Activated CD4-positive, alpha-beta T cell treated with anti-CD3 and anti-CD28 coated beads, Interleukin-2, amount 10 ng/mL, durations not matched to agents 7 days and 5 days (primary cell): ENCODE measurements at regions not wholly inside any gene's neighbourhood (a gene's known extent, or its start where the extent isn't known, plus 50 kb on each side); places are given as distances from the start of the nearest gene placed in this dataset.
"Not testable (repeated sequence)": the region's sequence is repeated elsewhere in the genome, so short reads cannot be mapped to it uniquely, and the experiment has no call there.

ENCODE experiments used
- CTCF ChIA-PET: fragments of 350-600 bp; sonication (Branson Sonifier 250); formaldehyde crosslinking; loops from one replicate; lab custom pipeline; 2021; ENCODE audit warnings: antibody characterized with exemption; lab: Charles Lee
- POLR2A ChIA-PET: fragments of 350-600 bp; sonication (Branson Sonifier 250); formaldehyde crosslinking; loops from one replicate; lab custom pipeline; 2021; ENCODE audit warnings: antibody characterized with exemption; lab: Charles Lee
- DNase-seq: peaks from one replicate; pipeline ENCODE4 v3.0.0-alpha.2; 2020
- H3K27ac Mint-ChIP-seq: one replicate; pipeline ENCODE4 v1.8.0; 2021; ENCODE audit warnings: mild to moderate bottlenecking, moderate library complexity, mixed read lengths
- H3K27me3 Mint-ChIP-seq: one replicate; pipeline ENCODE4 v1.8.0; 2021; ENCODE audit warnings: mixed read lengths
- H3K36me3 Mint-ChIP-seq: one replicate; pipeline ENCODE4 v1.8.0; 2021; ENCODE audit warnings: low read depth, mixed read lengths
- H3K4me1 Mint-ChIP-seq: one replicate; pipeline ENCODE4 v1.8.0; 2021; ENCODE audit warnings: mixed read lengths
- H3K4me3 Mint-ChIP-seq: one replicate; pipeline ENCODE4 v1.8.0; 2021; ENCODE audit warnings: mild to moderate bottlenecking, moderate library complexity, mixed read lengths
- H3K9me3 Mint-ChIP-seq: one replicate; pipeline ENCODE4 v1.8.0; 2021; ENCODE audit warnings: mixed read lengths

- Mint-ChIP-seq H3K4me3 (no peak overlapping the region), H3K9me3 (no peaks in the 10 kb centered on the region), H3K36me3 (no peaks in the 10 kb centered on the region), H3K4me1 (no peaks in the 10 kb centered on the region), H3K27me3 (no peaks in the 10 kb centered on the region), H3K27ac (no peak overlapping the region)
- POLR2A ChIA-PET = no interaction called here
- CTCF ChIA-PET = no interaction called here
- no peak for DNase-seq
Measured at GRCh38 chr6:133092199-133092598, 149.0 kb upstream of the EYA4 start.

DNA sequence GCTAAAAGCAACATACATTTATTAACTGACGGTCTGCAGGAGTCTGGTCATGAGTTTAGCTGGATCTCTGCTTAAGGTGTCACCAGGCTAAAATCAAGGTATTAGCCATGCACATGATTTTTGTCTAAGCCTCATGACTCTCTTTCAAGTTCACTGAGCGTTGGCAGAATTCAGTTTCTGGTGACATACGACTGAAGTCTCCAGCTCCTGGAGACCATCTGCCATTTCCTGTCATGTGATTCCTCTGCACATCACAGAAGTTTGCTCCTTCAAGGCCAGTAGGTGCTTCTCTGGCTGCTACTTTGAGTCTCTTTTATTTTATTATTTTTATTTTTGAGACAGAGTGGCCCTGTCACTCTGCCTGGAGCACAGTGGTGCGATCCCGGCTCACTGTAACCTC lies 148.4 kb upstream of the EYA4 start:
- ChIA-PET CTCF (no interaction called here), POLR2A (interaction anchor here (0.6 kb wide), 1 partner anchor 32 kb away, joined by 3 read pairs; no protein-coding TSS in a partner anchor)

DNA sequence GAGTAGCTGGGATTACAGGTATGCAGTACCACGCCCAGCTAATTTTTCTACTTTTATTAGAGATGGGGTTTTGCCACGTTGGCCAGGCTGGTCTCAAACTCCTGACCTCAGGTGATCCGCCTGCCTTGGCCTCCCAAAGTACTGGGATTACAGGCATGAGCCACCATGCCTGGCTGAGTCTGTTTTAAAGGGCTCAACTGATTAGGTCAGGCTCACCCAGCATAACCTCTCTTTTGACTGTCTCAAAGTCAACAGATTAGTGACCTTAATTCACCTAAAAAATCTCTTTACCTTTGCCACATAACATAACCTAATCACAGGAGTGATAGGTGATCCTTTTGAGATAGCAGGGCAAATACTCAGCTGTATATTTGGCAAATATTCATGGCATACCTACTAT lies 147.9 kb upstream of the EYA4 start:
- H3K4me1 Mint-ChIP-seq, CTCF ChIA-PET: not testable (repeated sequence)
- POLR2A ChIA-PET = interaction anchor here (0.6 kb wide), 1 partner anchor 31 kb away, joined by 3 read pairs; no protein-coding TSS in a partner anchor

More for the DNA sequence above, 148.4 kb upstream of the EYA4 start:
- Mint-ChIP-seq H3K27ac (no peak overlapping the region), H3K36me3 (no peaks in the 10 kb centered on the region), H3K27me3 (no peaks in the 10 kb centered on the region), H3K4me3 (no peak overlapping the region), H3K4me1 (no peaks in the 10 kb centered on the region), H3K9me3 (no peaks in the 10 kb centered on the region)
- no peak for DNase-seq

DNA sequence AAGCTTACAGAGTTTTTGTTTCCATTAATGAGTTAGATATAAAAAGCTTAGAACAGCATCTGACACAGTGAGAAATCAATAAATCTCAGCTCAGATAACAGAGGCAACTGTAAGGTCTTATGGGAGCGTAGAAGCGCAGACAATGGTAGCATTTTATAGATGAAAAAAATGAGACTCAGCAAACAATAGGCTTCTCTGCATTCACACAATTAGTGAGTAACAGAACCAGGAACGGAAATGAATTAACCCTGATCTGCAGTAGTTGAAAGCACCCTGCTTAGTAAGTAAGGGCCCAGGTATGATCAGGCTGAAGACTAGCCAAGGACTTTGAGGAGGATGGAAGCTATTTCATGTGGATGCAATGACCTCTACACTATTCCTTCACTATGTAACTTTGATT lies 147.2 kb upstream of the EYA4 start:
- H3K27me3 Mint-ChIP-seq = no peaks in the 10 kb centered on the region
- no peaks in the 10 kb centered on the region for H3K9me3 Mint-ChIP-seq
- ChIA-PET CTCF (no interaction called here), POLR2A (no interaction called here)
- DNase-seq = no peak
- H3K36me3 Mint-ChIP-seq = no peaks in the 10 kb centered on the region
- H3K27ac Mint-ChIP-seq = no peak overlapping the region
- no peaks in the 10 kb centered on the region for H3K4me1 Mint-ChIP-seq
- H3K4me3 Mint-ChIP-seq = no peak overlapping the region

More for the DNA sequence above, 147.9 kb upstream of the EYA4 start:
- H3K36me3 Mint-ChIP-seq, DNase-seq, H3K27ac Mint-ChIP-seq, H3K9me3 Mint-ChIP-seq, H3K27me3 Mint-ChIP-seq, H3K4me3 Mint-ChIP-seq: not testable (repeated sequence)

GRCh38 chr6:133097208-133097607 lies 143.9 kb upstream of the EYA4 start:
- Mint-ChIP-seq H3K27me3 (no peaks in the 10 kb centered on the region), H3K4me3 (no peak overlapping the region), H3K36me3 (no peaks in the 10 kb centered on the region), H3K4me1 (no peaks in the 10 kb centered on the region), H3K27ac (no peak overlapping the region), H3K9me3 (no peaks in the 10 kb centered on the region)
- ChIA-PET POLR2A (no interaction called here), CTCF (no interaction called here)
- no peak for DNase-seq

DNA sequence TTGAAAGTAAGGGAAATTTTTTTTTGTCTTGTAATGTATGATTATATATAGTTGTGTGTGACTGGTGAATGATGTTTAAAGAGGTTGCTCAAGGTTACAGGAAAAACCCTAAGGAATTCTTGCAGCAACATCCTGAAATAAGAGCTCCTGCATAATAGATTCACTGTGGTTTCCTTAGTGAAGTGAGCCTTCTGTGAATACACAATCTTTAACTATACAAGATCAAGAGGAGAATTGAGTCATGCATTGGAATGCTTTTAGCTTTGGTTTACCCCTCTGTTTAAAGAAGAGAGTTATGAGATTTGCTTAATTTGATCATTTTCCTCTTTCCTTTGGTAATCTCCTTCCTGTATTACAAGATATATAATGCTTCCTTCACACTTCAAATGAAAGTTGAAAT lies 141.6 kb upstream of the EYA4 start:
- Mint-ChIP-seq H3K27me3 (no peaks in the 10 kb centered on the region), H3K9me3 (no peaks in the 10 kb centered on the region), H3K4me3 (no peak overlapping the region), H3K27ac (no peak overlapping the region), H3K4me1 (no peaks in the 10 kb centered on the region), H3K36me3 (no peaks in the 10 kb centered on the region)
- ChIA-PET CTCF (no interaction called here), POLR2A (no interaction called here)
- no peak for DNase-seq

DNA sequence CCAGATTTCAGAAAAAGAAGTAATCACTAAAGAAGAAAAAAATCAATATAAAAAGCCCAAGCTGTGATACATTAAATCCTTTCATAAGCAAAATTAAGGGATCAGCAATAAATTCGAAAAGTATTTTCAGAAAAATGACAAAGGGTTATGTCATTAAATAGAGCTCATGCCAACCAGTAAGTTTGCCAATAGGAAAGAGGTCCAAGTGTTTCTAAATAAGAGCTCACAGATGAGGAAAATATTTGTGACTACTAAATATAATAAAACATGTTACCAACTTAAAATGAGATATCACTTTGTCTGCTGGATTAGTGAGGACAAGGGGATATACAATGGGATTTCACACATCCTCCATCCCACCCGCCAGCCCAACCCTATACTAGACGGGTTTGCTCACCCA lies 140.3 kb upstream of the EYA4 start:
- no peak for DNase-seq
- CTCF ChIA-PET = interaction anchor here (0.8 kb wide), 1 partner anchor 15 kb away, joined by 3 read pairs; no protein-coding TSS in a partner anchor
- H3K4me3 Mint-ChIP-seq = no peak overlapping the region
- no peaks in the 10 kb centered on the region for H3K36me3 Mint-ChIP-seq
- H3K27ac Mint-ChIP-seq = no peak overlapping the region
- H3K4me1 Mint-ChIP-seq = no peaks in the 10 kb centered on the region
- H3K9me3 Mint-ChIP-seq = no peaks in the 10 kb centered on the region
- POLR2A ChIA-PET = no interaction called here
- no peaks in the 10 kb centered on the region for H3K27me3 Mint-ChIP-seq

GRCh38 chr6:133101790-133102189 lies 139.4 kb upstream of the EYA4 start:
- ChIA-PET POLR2A (no interaction called here), CTCF (interaction anchor here (0.8 kb wide), 1 partner anchor 14 kb away, joined by 3 read pairs; no protein-coding TSS in a partner anchor)
- no peaks in the 10 kb centered on the region for H3K36me3 Mint-ChIP-seq
- H3K4me1 Mint-ChIP-seq = no peaks in the 10 kb centered on the region
- H3K27me3 Mint-ChIP-seq = no peaks in the 10 kb centered on the region
- DNase-seq = no peak
- no peak overlapping the region for H3K27ac Mint-ChIP-seq
- no peaks in the 10 kb centered on the region for H3K9me3 Mint-ChIP-seq
- no peak overlapping the region for H3K4me3 Mint-ChIP-seq

DNA sequence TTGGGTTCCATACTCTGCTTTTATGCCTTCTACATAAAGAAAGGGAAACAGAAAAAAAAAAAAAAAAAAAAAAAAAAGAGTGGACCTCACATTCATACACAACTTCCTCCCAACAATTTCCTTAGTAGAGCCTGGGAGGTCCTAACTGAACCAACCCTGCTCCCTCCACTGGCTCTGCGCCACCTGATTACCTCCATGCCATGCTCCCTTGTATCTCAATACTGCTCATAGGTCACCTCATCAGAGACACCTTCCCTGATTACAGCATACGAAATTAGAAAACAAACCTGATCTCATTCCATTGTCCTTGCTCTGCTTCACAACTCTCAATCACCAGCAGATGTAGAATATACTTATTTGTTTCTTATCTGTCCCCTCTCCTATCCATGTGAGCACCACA lies 134.2 kb upstream of the EYA4 start:
- ChIA-PET POLR2A (no interaction called here), CTCF (no interaction called here)
- Mint-ChIP-seq H3K4me3 (no peak overlapping the region), H3K27me3 (no peaks in the 10 kb centered on the region), H3K36me3 (no peaks in the 10 kb centered on the region), H3K27ac (no peak overlapping the region), H3K9me3 (no peaks in the 10 kb centered on the region), H3K4me1 (no peaks in the 10 kb centered on the region)
- no peak for DNase-seq

DNA sequence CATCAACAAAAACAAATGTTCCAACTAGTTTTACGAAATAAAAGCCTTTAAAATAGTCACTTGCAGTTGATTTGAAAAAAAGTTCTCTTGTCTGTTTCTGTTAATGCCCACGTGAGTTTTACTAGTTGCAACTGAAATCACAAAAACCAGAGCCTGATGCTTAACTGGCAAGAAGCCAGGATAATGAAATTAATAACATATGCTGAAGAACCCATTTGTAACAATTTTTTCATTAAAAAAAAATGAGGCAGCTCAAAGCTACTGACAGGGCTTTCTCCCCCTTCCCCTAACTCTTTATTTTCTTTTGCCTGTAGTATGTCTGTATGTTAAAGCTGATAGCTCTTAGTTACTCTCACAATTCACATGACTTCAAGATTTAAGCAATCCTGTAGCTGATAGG lies 132.7 kb upstream of the EYA4 start:
- Mint-ChIP-seq H3K4me1 (no peaks in the 10 kb centered on the region), H3K4me3 (no peak overlapping the region), H3K36me3 (no peaks in the 10 kb centered on the region), H3K9me3 (no peaks in the 10 kb centered on the region), H3K27me3 (no peaks in the 10 kb centered on the region), H3K27ac (no peak overlapping the region)
- no peak for DNase-seq
- CTCF ChIA-PET = no interaction called here
- POLR2A ChIA-PET = no interaction called here

DNA sequence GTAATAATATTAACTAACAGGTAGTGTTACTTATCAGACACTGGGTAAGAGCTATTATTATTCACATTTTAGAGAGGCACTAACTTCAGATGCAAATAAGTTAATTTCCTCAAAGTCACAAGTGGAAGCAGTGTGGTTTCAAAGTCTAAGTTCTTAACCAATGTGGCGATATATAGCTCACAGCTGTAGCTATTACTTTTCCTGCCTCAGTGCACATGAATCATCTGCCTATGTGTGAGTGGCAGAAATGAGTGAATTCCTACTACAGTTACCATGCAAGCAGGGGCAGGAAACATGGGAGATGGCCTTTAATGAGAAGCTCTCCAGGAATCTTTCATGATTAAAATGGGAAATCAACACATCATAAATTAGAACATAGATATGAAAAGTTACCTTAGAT lies 126.2 kb upstream of the EYA4 start:
- POLR2A ChIA-PET = no interaction called here
- CTCF ChIA-PET = no interaction called here
- Mint-ChIP-seq H3K27ac (no peak overlapping the region), H3K4me3 (no peak overlapping the region), H3K4me1 (no peaks in the 10 kb centered on the region), H3K36me3 (no peaks in the 10 kb centered on the region), H3K27me3 (no peaks in the 10 kb centered on the region), H3K9me3 (peaks cover 6% of the 10 kb centered on the region)
- no peak for DNase-seq

DNA sequence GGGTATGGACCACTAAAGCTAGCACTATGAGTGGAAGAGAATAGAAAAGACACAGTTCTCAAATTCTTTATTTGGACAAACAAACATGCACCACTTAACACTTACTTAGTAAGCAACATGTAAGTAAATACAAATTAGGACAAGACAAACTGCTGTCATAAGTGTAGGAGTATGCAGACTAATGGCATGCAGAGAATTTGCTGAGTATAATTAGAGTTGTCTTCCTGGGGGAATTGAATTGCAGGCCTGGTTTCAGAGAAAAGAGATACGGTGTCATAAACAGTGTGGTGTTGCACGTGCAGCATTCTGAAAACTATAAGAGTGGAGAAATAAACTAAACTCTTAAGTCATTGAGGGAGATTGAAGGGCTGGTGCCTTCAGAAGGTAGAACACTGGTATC lies 125.2 kb upstream of the EYA4 start:
- DNase-seq = no peak
- no peak overlapping the region for H3K4me3 Mint-ChIP-seq
- ChIA-PET CTCF (interaction anchor here (0.6 kb wide), 1 partner anchor 15 kb away, joined by 3 read pairs; no protein-coding TSS in a partner anchor), POLR2A (no interaction called here)
- H3K27ac Mint-ChIP-seq = no peak overlapping the region
- no peaks in the 10 kb centered on the region for H3K27me3 Mint-ChIP-seq
- no peaks in the 10 kb centered on the region for H3K4me1 Mint-ChIP-seq
- H3K9me3 Mint-ChIP-seq = peaks cover 11% of the 10 kb centered on the region
- H3K36me3 Mint-ChIP-seq = no peaks in the 10 kb centered on the region

- DNase-seq = no peak
- Mint-ChIP-seq H3K4me1 (no peaks in the 10 kb centered on the region), H3K36me3 (no peaks in the 10 kb centered on the region), H3K27ac (no peak overlapping the region), H3K27me3 (no peaks in the 10 kb centered on the region), H3K4me3 (no peak overlapping the region), H3K9me3 (no peaks in the 10 kb centered on the region)
- POLR2A ChIA-PET = interaction anchor here (0.6 kb wide), 1 partner anchor 125 kb away, joined by 3 read pairs; no protein-coding TSS in a partner anchor
- CTCF ChIA-PET = no interaction called here
Measured at GRCh38 chr6:133128191-133128590, 113.0 kb upstream of the EYA4 start.

DNA sequence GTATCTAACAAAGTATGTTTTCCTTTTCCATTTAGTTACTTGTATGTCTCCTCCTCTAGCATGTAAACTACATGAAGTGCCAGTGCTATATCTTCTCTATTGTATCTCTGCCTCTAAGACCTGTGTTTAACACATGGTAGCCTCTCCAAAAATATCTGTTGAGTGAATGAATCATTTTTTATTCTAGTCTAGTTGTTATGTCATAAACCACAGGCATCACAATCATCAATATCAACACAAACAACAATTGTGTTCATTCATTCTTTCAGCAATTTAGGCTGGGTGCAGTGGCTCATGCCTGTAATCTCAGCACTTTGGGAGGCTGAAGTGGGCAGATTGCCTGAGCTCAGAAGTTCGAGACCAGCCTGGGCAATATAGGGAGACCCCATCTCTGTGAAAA lies 111.6 kb upstream of the EYA4 start:
- ChIA-PET POLR2A (no interaction called here), CTCF (no interaction called here)
- H3K36me3 Mint-ChIP-seq = no peaks in the 10 kb centered on the region
- H3K4me3 Mint-ChIP-seq = no peak overlapping the region
- H3K27ac Mint-ChIP-seq = no peak overlapping the region
- H3K9me3 Mint-ChIP-seq = no peaks in the 10 kb centered on the region
- no peaks in the 10 kb centered on the region for H3K4me1 Mint-ChIP-seq
- no peak for DNase-seq
- H3K27me3 Mint-ChIP-seq = no peaks in the 10 kb centered on the region
